Activated T-cell treated with anti-CD3 and anti-CD28 coated beads, Interleukin-2, amount 50 U/mL, for 48 hours (primary cell): ENCODE measurements at regions not wholly inside any gene's neighbourhood (a gene's known extent, or its start where the extent isn't known, plus 50 kb on each side); places are given as distances from the start of the nearest gene placed in this dataset.

Source experiments
- DNase-seq, 2 experiments: peaks; one replicate each; pipeline ENCODE4 v3.0.0-alpha.2; 2020

DNA sequence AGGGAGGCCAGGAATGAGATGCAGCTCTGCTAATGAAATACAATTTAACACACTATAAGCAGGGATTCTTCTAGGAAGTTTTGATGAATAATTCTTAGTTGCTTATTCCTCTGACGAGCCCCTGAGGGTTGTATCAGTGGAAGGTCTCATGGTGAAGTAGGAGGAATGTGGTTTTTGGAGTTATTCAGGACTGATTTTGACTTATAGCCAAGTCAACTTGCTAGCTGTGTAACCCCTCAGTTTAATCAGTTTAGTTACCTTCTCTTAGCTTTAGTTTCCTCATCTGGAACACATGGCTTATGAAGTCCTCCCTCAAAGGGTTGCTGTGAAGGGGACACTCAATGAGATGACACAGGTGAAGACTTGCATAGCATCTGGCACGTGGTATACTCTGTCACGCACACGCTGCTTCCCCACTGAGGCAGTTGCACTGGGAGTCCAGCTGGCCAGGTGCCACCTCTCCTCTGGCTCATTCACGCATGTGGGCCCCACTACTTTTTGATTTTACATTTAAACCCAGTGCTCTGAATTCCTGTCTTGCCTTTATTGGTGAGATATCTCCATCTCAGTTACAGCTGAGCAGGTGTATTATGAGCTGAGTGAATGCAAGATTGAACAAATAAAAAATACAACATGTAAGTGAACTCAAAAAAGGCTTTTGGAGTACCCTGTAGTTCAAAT lies 415.0 kb downstream of the ARHGEF28 start:
- no peak for DNase-seq

DNA sequence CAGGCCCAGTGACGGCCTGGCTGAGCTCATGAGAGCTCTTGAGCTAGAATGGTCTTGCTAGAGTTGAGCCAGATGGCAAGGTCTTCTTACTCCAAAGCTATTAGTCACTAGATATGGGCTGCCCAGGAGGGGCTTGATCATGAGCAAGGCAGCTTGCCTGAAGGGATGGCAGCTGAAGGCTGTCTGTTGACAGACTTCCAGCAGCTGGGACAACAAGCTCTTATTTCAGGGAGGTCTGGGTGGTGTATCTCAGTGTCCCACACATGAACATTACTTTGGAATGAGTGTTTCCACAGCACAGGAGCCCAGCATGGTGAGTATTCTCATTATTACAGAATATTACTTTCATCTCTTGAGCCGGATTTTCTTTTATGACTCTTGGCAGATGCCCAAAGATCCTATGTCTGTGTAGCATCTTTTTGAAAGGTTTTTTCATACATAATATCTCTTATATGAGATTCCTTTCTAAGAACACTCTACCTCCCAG lies 414.1 kb downstream of the ARHGEF28 start:
- DNase-seq, result no peak

DNA sequence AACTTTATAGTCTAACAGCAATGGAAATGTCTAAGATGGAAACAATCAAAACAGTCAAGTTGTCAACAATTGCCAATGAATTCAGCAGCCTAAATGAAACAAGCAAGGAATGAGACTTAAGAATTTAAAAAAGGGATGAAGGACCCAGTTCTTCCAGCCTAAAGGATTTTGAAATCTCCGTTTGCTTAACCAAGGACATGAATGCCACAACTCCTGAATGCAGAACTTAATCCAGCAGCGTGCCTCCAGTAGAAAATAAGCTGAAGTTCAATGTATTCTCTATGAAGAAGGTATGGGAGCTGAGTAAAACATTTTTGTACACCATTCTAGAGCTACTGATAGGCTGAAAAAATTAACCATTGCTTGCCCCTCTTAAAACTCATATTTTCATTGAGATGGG lies 411.3 kb downstream of the ARHGEF28 start:
- DNase-seq, result no peak

- DNase-seq, result peak in 1 of 2 experiments; percentile 17
These were observed 409.5 kb downstream of the ARHGEF28 start for GRCh38 chr5:74035521-74035937.

- no peak for DNase-seq
These were observed 408.7 kb downstream of the ARHGEF28 start for GRCh38 chr5:74034733-74035132.

DNA sequence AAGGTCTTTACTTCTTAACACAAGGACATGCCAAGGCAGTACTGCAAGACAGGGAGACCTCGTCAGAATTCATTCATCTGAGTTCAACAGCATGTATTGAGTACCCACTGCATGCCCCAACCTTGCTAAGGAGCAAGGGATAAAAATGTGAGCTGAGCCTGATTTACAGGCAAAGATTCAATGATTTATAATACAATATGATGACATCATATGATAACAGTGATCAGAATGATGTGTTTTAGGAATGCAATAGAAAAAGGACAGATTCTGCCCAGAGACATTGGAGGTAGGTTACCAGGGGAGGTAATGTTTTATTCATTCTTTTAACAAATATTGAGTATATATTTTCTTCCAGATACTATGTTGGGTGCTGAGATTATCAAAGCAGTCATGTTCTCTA lies 406.6 kb downstream of the ARHGEF28 start:
- no peak for DNase-seq

DNA sequence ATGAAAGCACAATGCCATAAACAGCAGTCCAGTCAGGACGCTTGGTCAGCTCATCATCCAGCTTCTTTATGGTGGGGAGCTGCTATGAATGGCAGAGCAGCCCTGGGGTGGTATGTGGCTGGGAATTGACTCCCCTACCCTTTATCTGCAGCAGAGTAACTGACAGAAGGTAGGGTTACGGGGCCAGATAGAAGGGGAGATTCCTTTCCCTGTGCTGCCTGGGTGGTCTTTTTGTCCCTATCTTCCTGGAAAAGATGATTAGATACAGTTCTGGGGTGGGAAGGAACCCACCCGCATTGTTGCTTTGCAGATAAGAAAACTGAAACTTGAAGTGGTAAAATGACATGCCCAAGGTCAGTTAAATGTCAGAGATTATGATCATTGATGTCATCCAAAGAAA lies 405.5 kb downstream of the ARHGEF28 start:
- DNase-seq, result no peak

DNA sequence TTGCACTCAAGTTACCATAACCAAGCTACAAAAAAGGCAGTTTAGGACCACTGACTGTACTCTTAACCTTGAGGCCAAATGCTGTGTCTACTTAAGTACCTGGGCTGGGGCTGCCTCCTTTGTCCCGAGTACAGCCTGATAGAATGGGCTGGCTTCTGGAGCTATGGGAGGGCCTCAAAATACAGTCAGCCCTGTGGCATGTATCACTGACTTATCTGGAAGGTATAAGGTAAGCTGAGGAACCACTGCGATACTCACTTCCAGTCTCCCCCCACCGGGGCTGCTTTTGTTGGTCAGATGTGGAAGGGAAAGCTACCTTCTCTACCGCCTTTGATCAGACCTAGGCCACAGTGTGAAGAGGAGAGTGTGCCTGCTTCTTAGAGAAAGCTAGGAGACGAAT lies 404.8 kb downstream of the ARHGEF28 start:
- DNase-seq, result no peak

DNA sequence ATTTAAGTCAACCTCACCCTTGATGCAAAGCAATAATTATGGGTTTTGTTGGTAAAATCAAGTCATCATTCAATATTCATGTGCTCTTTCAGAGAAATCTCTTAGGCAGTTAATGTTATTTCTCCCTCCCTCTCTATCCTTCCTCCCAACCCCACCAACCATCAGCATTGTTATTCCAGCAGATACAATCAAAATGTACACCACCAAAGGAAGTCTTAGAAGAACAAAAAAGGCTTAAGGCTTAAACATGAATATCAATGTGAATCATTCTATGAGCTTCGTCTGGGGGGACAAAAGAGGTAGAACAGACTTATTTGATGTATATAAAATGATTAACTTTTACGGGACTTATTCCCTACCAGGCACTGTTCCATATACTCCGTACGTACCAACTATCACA lies 404.4 kb downstream of the ARHGEF28 start:
- DNase-seq, result no peak

DNA sequence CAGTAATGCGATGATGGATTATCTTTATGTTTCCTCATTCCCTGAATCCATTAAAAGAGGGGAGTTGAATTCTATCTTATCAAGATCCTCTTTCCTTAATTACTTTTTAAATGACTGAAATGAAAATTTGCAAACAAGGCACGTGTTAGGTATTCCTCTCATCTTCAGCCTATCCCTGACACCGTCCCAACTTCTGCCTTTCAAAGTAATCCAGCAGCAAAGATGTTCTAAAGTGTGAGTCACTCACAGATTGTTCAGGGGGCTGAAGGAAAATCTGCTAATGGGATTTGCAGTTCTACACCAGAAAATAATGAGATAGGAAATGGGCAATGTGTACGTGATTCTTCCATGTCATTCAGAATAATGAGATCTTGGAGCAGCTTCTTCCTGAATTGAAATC lies 403.0 kb downstream of the ARHGEF28 start:
- DNase-seq, result no peak

GRCh38 chr5:74028406-74028805 lies 402.4 kb downstream of the ARHGEF28 start:
- no peak for DNase-seq

- DNase-seq, result no peak
These were observed 401.8 kb downstream of the ARHGEF28 start for GRCh38 chr5:74027732-74028338.

DNA sequence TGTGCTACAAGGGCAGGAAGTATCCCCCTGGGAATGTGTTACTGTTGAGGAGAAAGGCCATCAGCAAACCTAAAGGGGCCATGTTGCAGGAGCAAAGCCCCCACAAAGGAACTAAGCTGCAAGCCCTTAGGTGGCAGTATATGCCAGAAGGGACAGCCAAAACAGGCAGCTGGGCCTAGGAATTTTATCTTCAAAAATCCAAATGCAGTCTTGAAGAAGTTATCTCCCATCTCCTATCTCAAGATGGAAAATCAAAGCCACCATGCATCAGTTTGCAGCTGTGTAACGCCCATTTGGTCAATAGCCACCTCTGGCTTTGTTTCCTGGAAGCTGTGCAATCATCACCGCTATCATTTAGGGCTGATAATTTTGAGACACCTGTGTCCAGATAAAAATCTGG lies 400.3 kb downstream of the ARHGEF28 start:
- no peak for DNase-seq

DNA sequence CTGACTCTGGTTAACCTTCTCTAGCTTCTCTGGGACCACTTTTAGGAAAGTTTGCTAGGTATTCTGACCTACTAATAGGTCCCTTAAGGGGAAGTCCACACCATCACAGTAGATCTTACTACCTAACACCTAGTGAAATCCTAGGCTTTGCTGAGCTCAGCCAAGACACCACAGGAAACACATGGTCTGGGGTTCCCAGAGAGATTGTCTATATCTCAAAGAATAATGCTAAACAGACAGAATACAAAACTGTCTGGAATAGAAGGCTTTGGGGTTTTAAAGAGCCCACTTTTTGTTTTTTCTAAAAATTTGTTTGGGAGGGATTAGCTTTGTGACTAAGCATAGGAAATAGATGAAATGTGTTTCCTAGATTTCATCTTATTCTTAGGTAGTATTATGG lies 395.1 kb downstream of the ARHGEF28 start:
- no peak for DNase-seq

DNA sequence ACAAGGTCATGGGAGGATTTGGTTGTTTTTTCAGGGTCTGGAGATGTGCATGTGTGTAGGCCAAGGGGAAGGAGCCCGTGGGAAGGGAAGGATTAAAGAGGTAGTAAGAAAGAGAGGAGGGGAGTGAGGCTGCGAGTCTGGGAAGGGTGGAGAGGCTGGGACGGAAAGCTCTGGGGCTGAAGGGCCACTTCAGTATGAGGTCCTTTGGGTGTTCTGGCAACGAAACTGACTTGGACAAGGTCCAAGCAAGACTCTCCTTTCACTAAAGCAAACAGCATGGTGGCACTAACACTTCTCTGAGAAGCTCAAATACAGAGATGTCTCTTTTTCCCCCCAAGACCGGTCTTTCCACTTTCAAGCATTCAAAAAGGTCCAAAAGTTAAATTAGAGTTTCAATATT lies 394.5 kb downstream of the ARHGEF28 start:
- DNase-seq, result no peak

GRCh38 chr5:74019923-74020322 lies 393.9 kb downstream of the ARHGEF28 start:
- DNase-seq, result no peak

DNA sequence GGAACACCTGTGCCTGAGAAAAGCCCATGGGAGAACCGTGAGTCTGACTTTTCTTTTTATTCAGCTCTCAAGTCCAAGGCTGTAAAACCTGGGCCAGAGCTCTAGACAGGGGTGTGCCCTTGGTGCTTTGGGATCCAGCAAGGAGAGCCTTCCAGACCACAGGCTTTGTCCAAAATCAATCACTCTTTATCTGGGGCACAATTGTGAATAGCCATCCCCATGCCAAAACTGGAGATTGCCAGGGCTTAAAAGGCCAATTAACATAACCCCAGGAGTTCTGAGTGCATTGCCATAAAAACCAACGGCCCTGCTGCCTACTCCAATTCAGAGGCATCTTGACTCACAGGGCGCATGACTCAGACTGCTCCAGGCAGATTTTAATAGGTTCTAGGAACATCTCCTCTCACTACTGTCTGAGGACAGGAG lies 391.8 kb downstream of the ARHGEF28 start:
- DNase-seq, result no peak

DNA sequence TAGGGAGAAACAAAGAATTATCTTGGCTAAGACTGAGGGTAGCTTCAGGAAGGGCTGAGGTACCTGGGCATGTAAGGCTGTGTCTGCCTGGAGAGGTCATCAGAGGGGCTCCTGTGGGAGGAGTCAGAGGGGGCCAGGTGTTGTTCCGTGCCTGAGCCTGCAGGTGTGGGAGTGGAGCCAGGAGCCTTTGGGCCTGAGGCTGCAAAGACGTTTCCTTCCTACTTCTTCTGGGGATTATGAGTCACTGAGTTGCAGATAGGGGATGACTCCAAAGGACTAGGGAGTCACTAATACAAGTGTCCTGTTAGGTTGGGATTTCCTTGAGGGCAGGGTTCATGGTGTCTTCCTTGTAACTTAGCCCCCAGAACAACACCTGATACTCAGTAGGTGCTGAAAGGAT lies 391.1 kb downstream of the ARHGEF28 start:
- no peak for DNase-seq

GRCh38 chr5:74016373-74016772 lies 390.4 kb downstream of the ARHGEF28 start:
- peak in 1 of 2 experiments; percentile 19 for DNase-seq

DNA sequence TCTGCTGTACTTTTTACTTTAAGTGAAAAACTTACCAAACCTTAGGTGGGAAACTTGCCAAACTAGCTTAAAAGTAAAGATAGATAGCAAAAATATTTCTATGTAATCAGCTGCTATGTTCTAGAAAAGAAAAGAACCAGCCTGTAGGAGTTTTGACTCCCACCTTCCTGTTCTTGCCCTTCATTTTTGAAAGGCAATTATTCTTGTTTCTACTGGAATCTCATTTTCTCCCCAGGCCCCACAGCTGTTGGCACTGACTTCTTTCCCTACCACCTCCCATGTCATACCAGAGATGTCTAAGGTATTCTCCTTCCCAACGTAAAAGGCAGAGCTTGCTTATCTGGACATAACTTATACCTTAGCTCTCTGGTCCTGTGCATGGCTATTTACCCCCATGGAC lies 389.7 kb downstream of the ARHGEF28 start:
- DNase-seq, result no peak

GRCh38 chr5:74013222-74013621 lies 387.2 kb downstream of the ARHGEF28 start:
- DNase-seq, result no peak

DNA sequence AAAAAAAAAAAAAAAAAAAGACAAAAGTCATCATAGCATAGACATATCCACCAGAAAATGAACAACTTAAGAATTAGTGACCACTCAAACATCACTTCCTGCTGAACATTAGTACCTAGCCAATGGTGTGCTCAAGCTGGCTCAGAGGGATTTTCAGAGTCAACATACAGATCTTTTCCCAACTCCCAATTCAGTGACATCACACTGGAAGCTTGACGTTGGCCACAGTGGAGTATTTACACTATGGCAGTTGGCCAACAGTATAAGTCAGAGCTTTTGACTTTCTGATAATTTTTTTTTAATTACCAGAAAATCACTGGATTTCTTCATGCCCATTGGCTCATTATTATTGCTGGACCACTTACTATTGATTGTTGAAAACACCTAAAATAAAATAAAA lies 383.5 kb downstream of the ARHGEF28 start:
- no peak for DNase-seq

DNA sequence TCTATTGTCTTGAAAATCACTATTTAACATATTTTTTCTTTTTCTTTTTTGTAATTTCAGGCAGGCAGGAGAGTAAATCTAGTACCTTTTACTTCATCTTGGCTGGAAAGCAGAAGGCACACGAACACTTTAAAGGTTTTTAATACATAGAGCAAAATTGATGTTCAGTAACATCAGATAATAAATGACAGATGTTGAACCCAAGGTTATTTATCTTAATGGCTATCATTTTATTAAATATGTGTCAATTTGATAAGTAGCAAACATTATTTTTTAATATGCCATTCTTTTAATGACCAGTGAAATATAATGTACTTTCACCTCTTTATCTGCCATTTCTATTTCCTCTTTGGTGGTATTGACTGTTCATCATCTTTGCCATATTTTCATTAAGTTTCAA lies 381.2 kb downstream of the ARHGEF28 start:
- DNase-seq, result no peak

DNA sequence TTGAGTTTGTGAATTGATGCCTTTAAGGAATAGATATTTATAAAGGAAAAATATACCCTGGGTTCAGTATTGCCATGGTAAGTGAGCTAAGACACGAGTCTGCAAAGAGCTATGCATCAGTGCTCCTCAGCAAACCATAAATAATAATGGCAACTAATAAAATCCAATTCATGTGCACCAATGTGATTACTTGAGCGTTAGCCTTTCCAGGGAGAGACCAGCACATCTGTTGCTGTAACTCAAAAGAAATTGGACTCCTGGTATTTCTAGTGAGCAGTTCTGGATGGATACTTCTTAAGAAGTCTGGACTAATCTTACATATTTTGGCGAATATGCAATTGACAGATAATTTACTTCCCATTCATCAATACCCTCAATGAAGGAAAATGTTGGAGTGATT lies 373.3 kb downstream of the ARHGEF28 start:
- DNase-seq, result no peak

DNA sequence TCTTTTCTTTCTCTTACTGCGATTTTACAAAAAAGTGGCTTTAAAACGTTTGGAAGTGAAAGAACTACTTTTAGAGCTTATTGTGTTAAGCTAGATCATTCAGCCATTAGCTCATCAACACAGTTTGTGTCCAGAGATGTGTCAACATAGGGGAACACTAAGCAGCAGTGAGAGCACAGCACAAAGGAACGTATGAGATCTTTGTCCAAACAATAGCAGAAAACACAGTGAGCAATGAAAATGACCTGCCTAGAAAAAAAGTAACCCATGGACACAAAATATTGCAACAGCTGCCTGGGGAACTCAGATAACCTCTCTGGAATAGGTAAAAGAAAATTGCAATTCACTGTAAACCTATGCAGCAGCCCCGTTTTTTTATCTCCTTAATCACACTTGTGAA lies 372.5 kb downstream of the ARHGEF28 start:
- DNase-seq, result no peak
